Activated naive CD4-positive, alpha-beta T cell treated with anti-CD3 and anti-CD28 coated beads, Interleukin-2, amount 50 U/mL, for 24 hours (primary cell): ENCODE measurements at regions not wholly inside any gene's neighbourhood (a gene's known extent, or its start where the extent isn't known, plus 50 kb on each side); places are given as distances from the start of the nearest gene placed in this dataset.
"Not testable (repeated sequence)": the region's sequence is repeated elsewhere in the genome, so short reads cannot be mapped to it uniquely, and the experiment has no call there.

Experiments
- H3K27ac Mint-ChIP-seq: one replicate; pipeline ENCODE4 v1.8.0; 2021; ENCODE audit warnings: mild to moderate bottlenecking, mixed read lengths
- H3K27me3 Mint-ChIP-seq: one replicate; pipeline ENCODE4 v1.8.0; 2021; ENCODE audit warnings: mixed read lengths
- H3K36me3 Mint-ChIP-seq: one replicate; pipeline ENCODE4 v1.8.0; 2021; ENCODE audit warnings: mixed read lengths
- H3K4me1 Mint-ChIP-seq: one replicate; pipeline ENCODE4 v1.8.0; 2021; ENCODE audit warnings: mixed read lengths
- H3K4me3 Mint-ChIP-seq: one replicate; pipeline ENCODE4 v1.8.0; 2021; ENCODE audit warnings: mild to moderate bottlenecking, mixed read lengths
- H3K9me3 Mint-ChIP-seq: one replicate; pipeline ENCODE4 v1.8.0; 2021; ENCODE audit warnings: mixed read lengths

- H3K27me3 Mint-ChIP-seq, result no peaks in the 10 kb centered on the region
- peaks cover 34% of the 10 kb centered on the region for H3K4me1 Mint-ChIP-seq
- H3K36me3 Mint-ChIP-seq, result no peaks in the 10 kb centered on the region
- H3K9me3 Mint-ChIP-seq, result no peaks in the 10 kb centered on the region
- no peak overlapping the region for H3K27ac Mint-ChIP-seq
- H3K4me3 Mint-ChIP-seq, result no peak overlapping the region
These were observed 97.5 kb upstream of the SSBP2 start for GRCh38 chr5:81848362-81848880.

DNA sequence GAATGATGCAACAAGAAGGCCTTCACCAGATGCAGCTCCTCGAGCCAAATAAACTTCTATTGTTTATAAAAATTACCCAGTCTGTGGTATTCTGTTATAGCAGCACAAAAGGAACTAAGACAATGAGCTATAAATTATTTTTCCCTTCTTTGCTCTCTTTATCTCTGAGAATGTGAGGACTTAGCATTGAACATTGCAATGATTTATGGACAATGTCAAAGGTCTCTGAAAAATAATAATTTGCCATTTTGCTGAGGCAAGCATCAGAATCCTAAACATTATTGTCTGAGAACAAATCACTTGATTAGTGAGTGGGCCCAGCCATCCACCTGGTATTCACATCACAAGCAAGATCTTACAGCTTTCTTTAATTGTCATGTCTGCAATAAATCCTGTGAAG is 95.4 kb upstream of the SSBP2 start:
- Mint-ChIP-seq H3K36me3 (no peaks in the 10 kb centered on the region), H3K27ac (no peak overlapping the region), H3K9me3 (no peaks in the 10 kb centered on the region), H3K27me3 (no peaks in the 10 kb centered on the region), H3K4me1 (peaks cover 17% of the 10 kb centered on the region), H3K4me3 (no peak overlapping the region)

GRCh38 chr5:81843845-81844244 is 92.9 kb upstream of the SSBP2 start:
- H3K9me3 Mint-ChIP-seq, result no peaks in the 10 kb centered on the region
- no peak overlapping the region for H3K4me3 Mint-ChIP-seq
- no peak overlapping the region for H3K27ac Mint-ChIP-seq
- H3K27me3 Mint-ChIP-seq, result no peaks in the 10 kb centered on the region
- H3K4me1 Mint-ChIP-seq, result no peaks in the 10 kb centered on the region
- no peaks in the 10 kb centered on the region for H3K36me3 Mint-ChIP-seq

DNA sequence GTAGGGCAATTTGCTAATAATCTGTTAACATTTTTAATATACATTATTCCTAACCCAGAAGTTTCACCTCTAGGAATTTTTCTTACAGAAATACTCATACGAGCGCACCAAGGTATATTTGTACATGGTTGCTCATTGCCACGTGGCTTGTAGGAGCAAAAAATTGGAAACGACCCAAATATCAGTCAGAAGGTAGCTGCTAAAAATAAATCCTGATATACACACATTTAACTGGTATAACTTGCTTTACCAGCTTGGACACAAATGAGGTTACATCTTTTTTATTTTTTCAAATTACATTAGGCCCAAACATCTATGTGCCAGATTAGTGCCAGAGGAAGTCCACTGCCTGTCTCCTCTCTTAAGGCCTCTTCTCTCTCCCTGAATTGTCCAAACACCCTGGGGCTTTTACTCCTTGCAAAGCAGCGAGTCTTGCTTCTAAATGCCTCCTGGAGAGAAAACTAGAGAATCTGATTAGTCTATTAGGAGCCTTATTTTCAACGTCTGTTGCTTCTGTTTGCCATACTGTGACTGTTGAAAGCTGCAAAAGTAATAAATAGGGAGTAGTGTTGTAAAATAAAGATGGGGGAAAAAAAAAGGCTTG is 92.0 kb upstream of the SSBP2 start:
- H3K36me3 Mint-ChIP-seq, result no peaks in the 10 kb centered on the region
- H3K27ac Mint-ChIP-seq, result no peak overlapping the region
- no peak overlapping the region for H3K4me3 Mint-ChIP-seq
- peaks cover 6% of the 10 kb centered on the region for H3K4me1 Mint-ChIP-seq
- no peaks in the 10 kb centered on the region for H3K9me3 Mint-ChIP-seq
- H3K27me3 Mint-ChIP-seq, result no peaks in the 10 kb centered on the region

DNA sequence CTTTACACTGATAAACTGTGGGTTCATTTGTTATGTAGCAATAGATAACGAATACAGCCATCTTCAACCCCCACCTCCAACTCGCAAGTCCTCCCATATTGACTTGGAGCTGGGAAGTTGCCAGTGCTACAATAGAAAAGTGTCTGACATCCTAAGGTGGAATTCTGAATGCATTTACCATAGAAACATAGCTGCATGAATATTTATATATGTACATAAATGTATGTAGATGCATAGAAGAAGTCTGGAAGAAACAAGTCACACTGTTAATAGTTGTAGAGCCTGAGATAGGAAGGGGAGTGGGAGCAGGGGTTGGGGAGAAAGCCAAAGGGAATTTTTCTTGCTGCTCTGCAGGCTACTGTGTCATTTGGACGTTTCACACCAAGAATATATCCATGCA is 88.1 kb upstream of the SSBP2 start:
- Mint-ChIP-seq H3K9me3 (no peaks in the 10 kb centered on the region), H3K36me3 (no peaks in the 10 kb centered on the region), H3K4me1 (peaks cover 6% of the 10 kb centered on the region), H3K4me3 (no peak overlapping the region), H3K27me3 (no peaks in the 10 kb centered on the region), H3K27ac (no peak overlapping the region)

GRCh38 chr5:81838307-81838906 is 87.5 kb upstream of the SSBP2 start:
- peaks cover 6% of the 10 kb centered on the region for H3K4me1 Mint-ChIP-seq
- no peak overlapping the region for H3K4me3 Mint-ChIP-seq
- H3K27me3 Mint-ChIP-seq, result no peaks in the 10 kb centered on the region
- H3K9me3 Mint-ChIP-seq, result no peaks in the 10 kb centered on the region
- H3K27ac Mint-ChIP-seq, result no peak overlapping the region
- no peaks in the 10 kb centered on the region for H3K36me3 Mint-ChIP-seq

- Mint-ChIP-seq H3K36me3 (no peaks in the 10 kb centered on the region), H3K4me3 (no peak overlapping the region), H3K4me1 (peaks cover 6% of the 10 kb centered on the region), H3K27ac (no peak overlapping the region), H3K27me3 (no peaks in the 10 kb centered on the region), H3K9me3 (no peaks in the 10 kb centered on the region)
These were observed 86.9 kb upstream of the SSBP2 start for GRCh38 chr5:81837667-81838306.

DNA sequence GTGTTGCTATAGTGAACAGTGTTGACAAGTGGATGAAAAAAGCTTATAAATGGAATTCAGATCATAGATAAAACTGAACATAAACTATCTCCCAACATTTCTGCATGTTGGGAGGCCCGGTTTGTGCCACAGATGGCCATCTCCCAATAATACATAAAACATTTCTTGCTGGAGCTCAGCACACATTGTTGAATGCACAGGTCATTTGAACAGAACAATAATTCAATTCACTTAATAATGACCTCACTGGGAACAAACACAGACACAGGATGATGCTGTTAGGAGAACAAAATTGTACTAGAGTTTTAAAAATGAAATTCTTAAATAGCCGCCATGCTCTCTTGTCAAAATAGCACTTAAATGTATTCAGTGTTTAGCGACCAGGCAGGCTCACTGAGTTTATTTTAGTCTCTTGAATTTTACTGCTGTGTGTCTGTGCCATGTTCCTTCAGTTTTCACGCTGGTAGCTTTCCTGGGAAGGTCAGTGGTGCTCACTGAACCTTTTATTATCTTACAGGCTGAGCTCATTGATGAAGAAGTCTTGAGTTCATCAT is 85.0 kb upstream of the SSBP2 start:
- Mint-ChIP-seq H3K27ac (no peak overlapping the region), H3K4me1 (peaks cover 6% of the 10 kb centered on the region), H3K4me3 (no peak overlapping the region), H3K36me3 (no peaks in the 10 kb centered on the region), H3K27me3 (no peaks in the 10 kb centered on the region), H3K9me3 (no peaks in the 10 kb centered on the region)

DNA sequence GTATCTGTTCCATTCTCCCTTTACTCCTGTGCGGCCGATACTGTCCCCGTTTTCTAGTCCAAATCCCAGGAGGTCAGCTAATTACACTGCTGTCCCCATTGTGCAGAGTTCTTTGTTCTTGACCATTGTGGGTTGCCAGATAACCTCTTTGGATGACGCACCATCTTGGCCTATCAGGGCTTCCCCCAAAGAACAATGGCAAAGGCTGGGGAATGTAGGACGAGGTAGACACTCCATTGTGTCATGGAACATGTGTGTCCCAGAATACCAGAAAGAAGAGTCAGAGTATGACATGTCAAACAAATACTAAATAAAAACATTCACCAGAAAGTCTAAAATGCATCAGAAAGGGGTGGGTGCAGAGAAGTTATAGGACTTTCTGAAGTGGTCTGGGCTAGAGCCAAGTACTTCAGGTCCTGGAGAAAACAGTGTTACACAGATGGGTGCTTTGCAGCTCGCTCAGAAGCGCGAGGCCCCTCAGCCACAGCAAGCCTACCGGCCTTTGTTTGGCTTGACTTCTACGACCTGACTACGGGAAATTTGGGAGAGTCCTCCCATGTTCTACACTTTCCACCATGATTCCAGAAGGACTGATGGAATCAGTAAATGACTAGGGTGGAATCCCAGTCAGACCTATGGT is 83.2 kb upstream of the SSBP2 start:
- no peak overlapping the region for H3K27ac Mint-ChIP-seq
- H3K27me3 Mint-ChIP-seq, result no peaks in the 10 kb centered on the region
- no peaks in the 10 kb centered on the region for H3K36me3 Mint-ChIP-seq
- no peaks in the 10 kb centered on the region for H3K9me3 Mint-ChIP-seq
- peaks cover 6% of the 10 kb centered on the region for H3K4me1 Mint-ChIP-seq
- H3K4me3 Mint-ChIP-seq, result no peak overlapping the region

DNA sequence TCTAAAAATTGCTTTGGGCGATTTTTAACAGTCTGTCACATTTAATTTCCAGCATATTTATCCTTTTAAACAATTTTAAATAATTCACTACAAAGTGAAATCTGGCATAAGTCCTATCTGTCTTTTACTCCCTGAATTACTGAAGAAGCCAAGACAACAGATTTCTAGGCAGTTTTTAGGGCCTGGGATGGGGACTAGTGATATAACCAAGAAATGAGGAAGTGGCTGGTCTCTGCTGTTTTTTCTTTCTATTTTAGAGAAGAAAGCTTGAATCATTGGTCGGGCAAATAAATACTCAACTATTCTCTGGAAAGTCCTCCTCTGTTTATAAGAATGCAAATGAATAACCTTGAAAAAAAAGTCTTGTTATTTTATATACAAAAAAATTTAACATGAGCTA is 79.7 kb upstream of the SSBP2 start:
- H3K4me3 Mint-ChIP-seq, result no peak overlapping the region
- H3K36me3 Mint-ChIP-seq, result no peaks in the 10 kb centered on the region
- H3K4me1 Mint-ChIP-seq, result no peaks in the 10 kb centered on the region
- no peaks in the 10 kb centered on the region for H3K9me3 Mint-ChIP-seq
- H3K27ac Mint-ChIP-seq, result no peak overlapping the region
- H3K27me3 Mint-ChIP-seq, result no peaks in the 10 kb centered on the region

GRCh38 chr5:81829242-81829641 is 78.3 kb upstream of the SSBP2 start:
- no peak overlapping the region for H3K27ac Mint-ChIP-seq
- no peaks in the 10 kb centered on the region for H3K36me3 Mint-ChIP-seq
- no peak overlapping the region for H3K4me3 Mint-ChIP-seq

GRCh38 chr5:81827500-81827899 is 76.6 kb upstream of the SSBP2 start:
- Mint-ChIP-seq H3K27me3 (no peaks in the 10 kb centered on the region), H3K36me3 (no peaks in the 10 kb centered on the region), H3K4me1 (no peaks in the 10 kb centered on the region), H3K9me3 (no peaks in the 10 kb centered on the region), H3K4me3 (no peak overlapping the region), H3K27ac (no peak overlapping the region)

More at GRCh38 chr5:81829242-81829641, 78.3 kb upstream of the SSBP2 start:
- H3K4me1 Mint-ChIP-seq, result no peaks in the 10 kb centered on the region
- no peaks in the 10 kb centered on the region for H3K9me3 Mint-ChIP-seq
- no peaks in the 10 kb centered on the region for H3K27me3 Mint-ChIP-seq

DNA sequence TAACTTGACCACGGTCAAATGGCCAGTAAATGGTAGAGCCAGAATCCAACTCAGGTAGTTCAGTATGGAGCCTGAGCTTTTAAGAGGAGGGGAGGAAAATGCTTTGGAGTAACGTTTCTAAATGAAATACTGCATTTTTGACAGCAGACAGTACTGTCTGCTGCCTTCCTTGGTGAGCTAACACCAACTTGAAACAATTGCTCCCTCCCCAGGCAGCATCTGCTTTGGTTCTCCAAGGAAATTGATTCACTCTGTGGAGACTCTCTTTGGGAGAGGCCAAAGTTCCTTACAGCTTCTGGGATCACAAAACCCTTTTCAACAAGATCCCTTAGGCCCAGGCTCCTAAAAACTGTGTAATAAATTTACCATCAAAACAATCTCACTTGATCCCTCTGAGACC is 75.2 kb upstream of the SSBP2 start:
- H3K36me3 Mint-ChIP-seq, result no peaks in the 10 kb centered on the region
- no peak overlapping the region for H3K4me3 Mint-ChIP-seq
- H3K27me3 Mint-ChIP-seq, result no peaks in the 10 kb centered on the region
- H3K9me3 Mint-ChIP-seq, result no peaks in the 10 kb centered on the region
- H3K27ac Mint-ChIP-seq, result no peak overlapping the region
- peaks cover 2% of the 10 kb centered on the region for H3K4me1 Mint-ChIP-seq

DNA sequence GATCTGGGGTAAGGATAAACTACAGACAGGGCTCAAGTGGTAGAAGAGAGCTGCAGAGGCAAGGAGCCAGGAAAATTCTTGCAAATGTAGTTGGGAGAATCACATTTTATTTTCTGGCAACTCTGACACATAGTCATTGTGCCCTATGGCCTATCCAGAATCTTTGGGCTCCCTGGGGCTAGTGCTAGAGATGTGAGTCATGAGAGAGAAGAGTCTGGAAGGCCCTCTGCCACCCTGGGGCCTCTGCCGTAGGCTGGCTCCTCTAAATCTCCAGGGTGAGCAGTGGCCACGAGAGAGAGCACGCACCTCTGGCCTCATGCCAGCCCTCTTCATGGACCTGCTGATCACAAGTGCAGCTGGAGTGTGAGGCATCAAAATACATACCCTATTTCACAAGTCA is 74.3 kb upstream of the SSBP2 start:
- Mint-ChIP-seq H3K27ac (no peak overlapping the region), H3K4me3 (no peak overlapping the region), H3K9me3 (no peaks in the 10 kb centered on the region), H3K27me3 (no peaks in the 10 kb centered on the region), H3K4me1 (peaks cover 10% of the 10 kb centered on the region), H3K36me3 (no peaks in the 10 kb centered on the region)

GRCh38 chr5:81823736-81824135 is 72.8 kb upstream of the SSBP2 start:
- not testable (repeated sequence) for H3K9me3 Mint-ChIP-seq, H3K4me3 Mint-ChIP-seq, H3K27me3 Mint-ChIP-seq, H3K36me3 Mint-ChIP-seq, H3K27ac Mint-ChIP-seq
- H3K4me1 Mint-ChIP-seq, result peaks cover 25% of the 10 kb centered on the region

GRCh38 chr5:81820863-81821262 is 70.0 kb upstream of the SSBP2 start:
- no peak overlapping the region for H3K27ac Mint-ChIP-seq
- H3K9me3 Mint-ChIP-seq, result no peaks in the 10 kb centered on the region
- H3K36me3 Mint-ChIP-seq, result no peaks in the 10 kb centered on the region
- no peaks in the 10 kb centered on the region for H3K27me3 Mint-ChIP-seq
- H3K4me3 Mint-ChIP-seq, result no peak overlapping the region
- H3K4me1 Mint-ChIP-seq, result peaks cover 47% of the 10 kb centered on the region
